ENCODE measurements at regions not wholly inside any gene's neighbourhood (a gene's known extent, or its start where the extent isn't known, plus 50 kb on each side); places are given as distances from the start of the nearest gene placed in this dataset.

DNA sequence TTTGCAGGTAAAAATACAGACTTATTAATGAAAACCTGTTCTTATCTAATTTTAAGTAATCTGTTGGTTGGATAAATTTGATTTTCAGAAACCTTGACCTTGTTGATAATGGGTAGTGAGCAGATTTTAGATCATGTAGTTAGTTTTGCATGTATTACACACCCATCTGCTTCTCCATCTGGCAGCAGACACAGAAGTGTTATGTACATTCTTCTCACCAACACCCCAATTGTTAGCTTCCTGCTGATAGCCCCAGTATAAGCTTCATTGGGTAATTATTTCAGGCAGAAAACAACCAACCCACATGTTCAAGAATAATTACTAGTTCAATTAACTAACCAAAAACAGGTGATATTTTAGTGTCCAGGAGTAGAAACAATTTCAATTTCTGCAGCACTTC lies 1740.5 kb upstream of the AGA start:
- Histone ChIP-seq H3K9ac (ENCODE audit: low read length in 3 of 3) (no peak overlapping the region), H3K27ac (ENCODE audit: low read depth in 2 of 2, low read length in 2 of 2) (no peak overlapping the region), H3K27me3 (ENCODE audit: control insufficient read depth, insufficient read depth, low read length) (no peaks in the 10 kb centered on the region), H3K36me3 (ENCODE audit: control insufficient read depth in 2 of 3, insufficient read depth in 3 of 3, low read length in 3 of 3) (no peaks in the 10 kb centered on the region), H3K4me1 (ENCODE audit: control insufficient read depth in 2 of 3, insufficient read depth in 2 of 3, low read depth in 1 of 3, low read length in 3 of 3) (no peaks in the 10 kb centered on the region), H3K9me3 (ENCODE audit: control insufficient read depth in 2 of 3, insufficient read depth in 1 of 3, low read length in 3 of 3) (no peaks in the 10 kb centered on the region), H3K4me3 (ENCODE audit: low read length in 3 of 3) (no peak overlapping the region)
- FAIRE-seq (no peak), DNase-seq (no peak)
- TF ChIP-seq, protein P1, sequence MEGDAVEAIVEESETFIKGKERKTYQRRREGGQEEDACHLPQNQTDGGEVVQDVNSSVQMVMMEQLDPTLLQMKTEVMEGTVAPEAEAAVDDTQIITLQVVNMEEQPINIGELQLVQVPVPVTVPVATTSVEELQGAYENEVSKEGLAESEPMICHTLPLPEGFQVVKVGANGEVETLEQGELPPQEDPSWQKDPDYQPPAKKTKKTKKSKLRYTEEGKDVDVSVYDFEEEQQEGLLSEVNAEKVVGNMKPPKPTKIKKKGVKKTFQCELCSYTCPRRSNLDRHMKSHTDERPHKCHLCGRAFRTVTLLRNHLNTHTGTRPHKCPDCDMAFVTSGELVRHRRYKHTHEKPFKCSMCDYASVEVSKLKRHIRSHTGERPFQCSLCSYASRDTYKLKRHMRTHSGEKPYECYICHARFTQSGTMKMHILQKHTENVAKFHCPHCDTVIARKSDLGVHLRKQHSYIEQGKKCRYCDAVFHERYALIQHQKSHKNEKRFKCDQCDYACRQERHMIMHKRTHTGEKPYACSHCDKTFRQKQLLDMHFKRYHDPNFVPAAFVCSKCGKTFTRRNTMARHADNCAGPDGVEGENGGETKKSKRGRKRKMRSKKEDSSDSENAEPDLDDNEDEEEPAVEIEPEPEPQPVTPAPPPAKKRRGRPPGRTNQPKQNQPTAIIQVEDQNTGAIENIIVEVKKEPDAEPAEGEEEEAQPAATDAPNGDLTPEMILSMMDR (IDR thresholded peaks at IDR 0.05; ENCODE audit: borderline replicate concordance, extremely low read depth, insufficient read depth), result no peak
- intact Hi-C loops (cut with DNase I), result no loop called here

DNA sequence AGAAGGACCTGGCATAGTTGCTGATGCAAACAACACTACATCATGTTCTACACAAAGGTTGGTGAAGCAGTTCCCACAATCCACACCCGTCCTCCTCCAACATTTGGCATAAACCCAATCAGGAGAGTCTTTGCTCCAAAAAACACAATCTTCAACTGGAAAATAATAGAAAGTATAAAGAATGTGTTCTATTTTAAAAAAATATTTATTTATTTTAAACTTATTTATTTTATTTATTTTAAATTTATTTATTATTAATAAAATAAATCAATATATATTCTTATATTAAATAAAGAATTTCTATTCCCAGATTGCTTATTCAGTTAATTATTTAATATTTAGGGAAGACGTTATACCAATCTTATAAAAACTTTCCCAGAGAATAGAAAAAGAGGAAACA lies 1753.7 kb upstream of the AGA start:
- Histone ChIP-seq H3K27ac (ENCODE audit: low read depth in 2 of 2, low read length in 2 of 2) (no peak overlapping the region), H3K4me1 (ENCODE audit: control insufficient read depth in 2 of 3, insufficient read depth in 2 of 3, low read depth in 1 of 3, low read length in 3 of 3) (no peaks in the 10 kb centered on the region), H3K27me3 (ENCODE audit: control insufficient read depth, insufficient read depth, low read length) (no peaks in the 10 kb centered on the region), H3K9ac (ENCODE audit: low read length in 3 of 3) (no peak overlapping the region), H3K36me3 (ENCODE audit: control insufficient read depth in 2 of 3, insufficient read depth in 3 of 3, low read length in 3 of 3) (no peaks in the 10 kb centered on the region), H3K9me3 (ENCODE audit: control insufficient read depth in 2 of 3, insufficient read depth in 1 of 3, low read length in 3 of 3) (no peaks in the 10 kb centered on the region), H3K4me3 (ENCODE audit: low read length in 3 of 3) (no peak overlapping the region)
- DNase-seq (no peak), FAIRE-seq (peak; percentile 73)
- TF ChIP-seq, protein P1 (IDR thresholded peaks at IDR 0.05; ENCODE audit: borderline replicate concordance, extremely low read depth, insufficient read depth), result no peak
- intact Hi-C loops (cut with DNase I), result no loop called here

DNA sequence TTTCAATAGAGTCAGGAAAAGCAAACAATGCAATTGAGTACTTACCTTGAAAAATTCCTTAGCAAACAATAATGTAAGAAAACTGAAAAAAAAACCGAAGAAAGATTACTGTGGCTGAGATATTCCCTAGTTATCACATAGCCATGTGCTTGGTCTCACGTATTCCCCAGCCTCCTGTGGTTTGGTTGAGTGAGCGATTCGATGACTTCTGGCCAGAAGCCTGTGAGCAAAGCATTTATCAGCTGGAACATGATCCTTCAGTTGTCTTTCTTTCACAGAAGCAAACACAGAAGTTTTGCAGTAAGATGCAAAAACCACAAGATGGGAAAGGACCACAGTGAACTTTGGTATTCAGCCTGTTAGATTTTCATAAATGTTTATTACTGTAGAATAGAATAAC lies 1754.3 kb upstream of the AGA start:
- Histone ChIP-seq H3K9me3 (ENCODE audit: control insufficient read depth in 2 of 3, insufficient read depth in 1 of 3, low read length in 3 of 3) (no peaks in the 10 kb centered on the region), H3K9ac (ENCODE audit: low read length in 3 of 3) (no peak overlapping the region), H3K4me1 (ENCODE audit: control insufficient read depth in 2 of 3, insufficient read depth in 2 of 3, low read depth in 1 of 3, low read length in 3 of 3) (no peaks in the 10 kb centered on the region), H3K27ac (ENCODE audit: low read depth in 2 of 2, low read length in 2 of 2) (no peak overlapping the region), H3K36me3 (ENCODE audit: control insufficient read depth in 2 of 3, insufficient read depth in 3 of 3, low read length in 3 of 3) (no peaks in the 10 kb centered on the region), H3K4me3 (ENCODE audit: low read length in 3 of 3) (no peak overlapping the region), H3K27me3 (ENCODE audit: control insufficient read depth, insufficient read depth, low read length) (no peaks in the 10 kb centered on the region)
- TF ChIP-seq, protein P1 (IDR thresholded peaks at IDR 0.05; ENCODE audit: borderline replicate concordance, extremely low read depth, insufficient read depth), result no peak
- FAIRE-seq, result no peak
- intact Hi-C loops (cut with DNase I), result no loop called here
- peak in 2 of 5 donors; percentile 2 to 7 for DNase-seq

DNA sequence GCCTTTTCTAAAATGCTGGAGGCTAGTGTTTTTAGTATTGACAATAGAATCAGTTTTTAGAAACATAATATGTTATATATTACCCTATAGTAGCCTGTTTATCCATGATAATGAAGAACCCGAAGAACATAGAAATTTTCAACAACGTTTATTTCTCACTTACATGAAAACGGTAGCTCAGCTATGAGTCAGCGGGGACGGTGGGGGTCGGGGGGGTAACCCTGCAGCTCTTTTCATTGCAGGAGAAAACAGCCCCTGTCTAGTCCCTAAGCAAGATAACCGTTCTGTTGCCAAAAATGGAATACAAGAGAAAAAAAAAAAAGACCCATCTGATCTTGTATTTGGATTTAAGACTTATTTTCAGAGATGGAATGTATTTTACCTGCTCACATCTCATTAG lies 1758.4 kb upstream of the AGA start:
- H3K9me3 ChIP-seq (ENCODE audit: control insufficient read depth in 2 of 3, insufficient read depth in 1 of 3, low read length in 3 of 3), result no peaks in the 10 kb centered on the region
- H3K27ac ChIP-seq (ENCODE audit: low read depth in 2 of 2, low read length in 2 of 2), result no peak overlapping the region
- no peaks in the 10 kb centered on the region for H3K27me3 ChIP-seq (ENCODE audit: control insufficient read depth, insufficient read depth, low read length)
- no peak overlapping the region for H3K9ac ChIP-seq (ENCODE audit: low read length in 3 of 3)
- intact Hi-C loops (cut with DNase I), result no loop called here
- DNase-seq (no peak), FAIRE-seq (no peak)
- H3K4me3 ChIP-seq (ENCODE audit: low read length in 3 of 3), result no peak overlapping the region
- TF ChIP-seq, protein P1 (IDR thresholded peaks at IDR 0.05; ENCODE audit: borderline replicate concordance, extremely low read depth, insufficient read depth), result no peak
- H3K36me3 ChIP-seq (ENCODE audit: control insufficient read depth in 2 of 3, insufficient read depth in 3 of 3, low read length in 3 of 3), result no peaks in the 10 kb centered on the region
- no peaks in the 10 kb centered on the region for H3K4me1 ChIP-seq (ENCODE audit: control insufficient read depth in 2 of 3, insufficient read depth in 2 of 3, low read depth in 1 of 3, low read length in 3 of 3)

Data from kidney (tissue), 13 donors.